Dedifferentiated amniotic fluid mesenchymal stem cell (primary cell): ENCODE measurements at regions not wholly inside any gene's neighbourhood (a gene's known extent, or its start where the extent isn't known, plus 50 kb on each side); places are given as distances from the start of the nearest gene placed in this dataset.
"Not testable (repeated sequence)": the region's sequence is repeated elsewhere in the genome, so short reads cannot be mapped to it uniquely, and the experiment has no call there.

Source experiments
- DNase-seq: peaks from one replicate; pipeline ENCODE4 v3.0.0-alpha.2; 2016; ENCODE audit errors: extremely low spot score

DNA sequence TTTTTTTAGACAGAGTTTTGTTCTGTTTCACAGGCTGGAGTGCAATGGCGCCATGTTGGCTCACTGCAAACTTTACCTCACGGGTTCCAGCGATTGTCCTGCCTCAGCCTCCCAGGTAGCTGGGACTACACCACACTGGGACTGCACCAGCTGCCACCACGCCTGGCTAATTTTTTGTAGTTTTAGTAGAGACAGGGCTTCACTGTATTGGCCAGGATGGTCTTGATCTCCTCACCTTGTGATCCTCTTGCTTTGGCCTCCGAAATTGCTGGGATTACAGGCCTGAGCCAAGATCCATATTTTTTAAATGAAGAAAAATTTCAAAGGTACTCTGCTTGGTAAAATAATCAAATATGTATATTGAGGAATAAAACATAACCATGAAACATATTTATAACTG lies 195.8 kb upstream of the TPTE start:
- not testable (repeated sequence) for DNase-seq

GRCh38 chr21:10326146-10326545 lies 195.2 kb upstream of the TPTE start:
- not testable (repeated sequence) for DNase-seq

DNA sequence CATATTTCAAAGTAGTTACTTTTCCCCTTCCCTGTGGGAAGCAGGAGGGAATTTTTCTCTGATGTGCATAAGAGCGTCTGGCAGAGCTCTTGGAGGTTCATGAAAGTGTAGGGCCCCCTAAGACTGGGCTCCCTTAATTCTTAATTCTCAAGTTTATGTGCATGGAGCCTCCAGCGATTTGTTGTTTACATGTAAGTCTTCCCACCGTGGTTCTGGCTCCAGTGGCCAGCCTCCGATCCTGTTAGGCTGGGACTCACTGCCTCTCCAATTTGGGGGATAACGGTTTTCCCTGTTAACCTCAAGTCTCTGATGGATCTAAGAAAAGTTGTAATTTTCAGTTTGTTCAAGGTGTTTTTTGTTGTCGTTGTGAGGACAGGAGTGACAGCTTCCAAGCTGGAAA lies 192.7 kb upstream of the TPTE start:
- DNase-seq, result not testable (repeated sequence)

DNA sequence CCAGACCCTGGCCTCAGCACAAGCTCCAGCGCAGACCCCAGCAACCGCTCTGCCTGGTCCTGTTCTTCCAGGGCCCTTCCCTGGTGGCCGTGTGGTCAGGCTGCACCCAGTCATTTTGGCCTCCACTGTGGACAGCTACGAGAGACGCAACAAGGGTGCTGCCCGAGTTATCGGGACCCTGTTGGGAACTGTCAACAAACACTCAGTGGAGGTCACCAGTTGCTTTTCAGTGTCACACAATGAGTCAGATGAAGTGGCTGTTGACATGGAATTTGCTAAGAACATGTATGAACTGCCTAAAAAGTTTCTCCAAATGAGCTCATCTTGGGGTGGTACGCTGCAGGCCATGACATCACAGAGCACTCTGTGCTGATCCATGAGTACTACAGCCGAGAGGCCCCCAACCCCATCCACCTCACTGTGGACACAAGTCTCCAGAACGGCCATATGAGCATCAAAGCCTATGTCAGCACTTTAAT lies 190.7 kb upstream of the TPTE start:
- DNase-seq, result not testable (repeated sequence)

DNA sequence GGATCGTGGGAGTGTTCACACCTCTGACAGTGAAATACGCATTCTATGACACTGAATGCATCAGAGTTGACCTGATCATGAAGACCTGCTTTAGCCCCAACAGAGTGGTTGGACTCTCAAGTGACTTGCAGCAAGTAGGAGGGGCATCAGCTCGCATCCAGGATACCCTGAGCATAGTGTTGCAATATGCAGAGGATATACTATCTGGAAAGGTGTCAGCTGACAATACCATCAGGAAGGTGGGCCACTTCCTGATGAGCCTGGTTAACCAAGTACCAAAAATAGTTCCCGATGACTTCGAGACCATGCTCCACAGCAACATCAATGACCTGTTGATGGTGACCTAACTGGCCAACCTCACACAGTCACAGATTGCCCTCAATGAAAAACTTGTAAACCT lies 190.2 kb upstream of the TPTE start:
- DNase-seq, result not testable (repeated sequence)

DNA sequence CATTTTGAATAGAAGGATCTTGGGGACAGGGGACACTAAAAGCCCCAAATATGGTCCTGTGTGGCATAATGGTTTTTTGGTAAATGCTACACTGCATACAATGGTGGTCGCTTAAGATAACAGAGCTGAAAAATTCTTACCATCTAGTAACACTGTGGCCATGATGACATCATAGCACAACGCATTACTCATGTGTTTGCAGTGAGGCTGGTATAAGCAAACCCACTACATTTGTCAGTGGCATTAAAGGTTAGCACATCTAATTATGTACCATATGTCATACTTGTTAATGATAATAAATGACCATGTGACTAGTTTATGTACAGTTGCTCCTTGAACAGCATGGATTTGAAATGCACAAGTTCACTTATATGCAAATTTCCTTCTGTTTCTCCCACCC lies 188.4 kb upstream of the TPTE start:
- not testable (repeated sequence) for DNase-seq

DNA sequence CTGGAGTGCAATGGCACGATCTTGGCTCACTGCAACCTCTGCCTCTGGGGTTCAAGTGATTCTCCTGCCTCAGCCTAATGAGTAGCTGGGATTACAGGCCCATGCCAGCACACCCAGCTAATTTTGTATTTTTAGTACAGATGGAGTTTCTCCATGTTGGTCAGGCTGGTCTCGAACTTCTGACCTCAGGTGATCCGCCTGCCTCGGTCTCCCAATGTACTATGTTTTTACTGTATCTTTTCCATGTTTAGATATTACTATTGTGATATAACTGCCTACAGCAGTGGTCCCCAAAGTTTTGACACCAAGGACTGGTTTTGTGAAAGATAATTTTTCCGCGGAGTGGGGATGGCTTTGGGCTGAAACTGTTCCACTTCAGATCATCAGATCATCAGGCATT lies 187.0 kb upstream of the TPTE start:
- not testable (repeated sequence) for DNase-seq

GRCh38 chr21:10342261-10342956 lies 179.0 kb upstream of the TPTE start:
- DNase-seq, result not testable (repeated sequence)

DNA sequence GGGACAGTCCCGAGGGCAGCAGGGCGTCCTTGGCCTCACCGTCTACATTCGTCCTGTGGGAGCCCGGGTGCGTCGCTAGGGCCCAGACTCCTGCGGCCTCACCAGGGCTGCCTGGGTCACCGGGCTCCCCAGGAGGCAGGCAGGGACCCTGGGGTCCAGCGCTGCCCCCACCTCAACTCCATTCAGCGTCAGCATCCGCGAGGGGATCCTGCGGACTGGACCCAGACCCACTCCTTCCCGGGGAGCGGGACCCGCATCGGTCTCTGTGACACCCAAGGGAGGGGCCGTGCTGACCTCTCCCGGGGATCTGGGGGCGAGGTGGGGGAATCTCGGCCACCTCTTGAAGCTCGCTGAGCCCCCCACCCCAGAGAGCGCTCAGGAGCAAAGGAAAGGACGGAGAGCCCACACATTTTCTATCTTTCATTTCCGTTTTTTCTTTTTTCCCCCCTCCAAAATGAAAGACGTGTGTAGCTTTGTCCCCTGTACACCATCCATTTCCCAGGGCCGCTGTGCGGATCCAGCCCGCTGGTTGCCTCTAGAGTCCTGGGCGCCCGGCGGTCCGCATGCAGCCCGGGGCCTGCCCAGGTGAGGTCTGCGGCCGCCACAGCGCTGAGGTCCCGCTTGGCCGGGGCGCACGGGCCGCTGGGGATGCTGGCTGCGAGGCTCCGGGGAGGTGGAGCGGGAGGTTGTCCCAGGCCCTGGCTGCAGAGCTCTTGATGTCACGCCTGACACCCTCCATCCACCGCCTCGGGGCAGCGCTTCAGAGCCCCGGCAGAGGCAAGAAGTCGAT lies 178.0 kb upstream of the TPTE start:
- DNase-seq, result not testable (repeated sequence)

GRCh38 chr21:10344266-10344665 lies 177.1 kb upstream of the TPTE start:
- not testable (repeated sequence) for DNase-seq

GRCh38 chr21:10345178-10345612 lies 176.2 kb upstream of the TPTE start:
- DNase-seq, result not testable (repeated sequence)

GRCh38 chr21:10346249-10346648 lies 175.1 kb upstream of the TPTE start:
- not testable (repeated sequence) for DNase-seq

DNA sequence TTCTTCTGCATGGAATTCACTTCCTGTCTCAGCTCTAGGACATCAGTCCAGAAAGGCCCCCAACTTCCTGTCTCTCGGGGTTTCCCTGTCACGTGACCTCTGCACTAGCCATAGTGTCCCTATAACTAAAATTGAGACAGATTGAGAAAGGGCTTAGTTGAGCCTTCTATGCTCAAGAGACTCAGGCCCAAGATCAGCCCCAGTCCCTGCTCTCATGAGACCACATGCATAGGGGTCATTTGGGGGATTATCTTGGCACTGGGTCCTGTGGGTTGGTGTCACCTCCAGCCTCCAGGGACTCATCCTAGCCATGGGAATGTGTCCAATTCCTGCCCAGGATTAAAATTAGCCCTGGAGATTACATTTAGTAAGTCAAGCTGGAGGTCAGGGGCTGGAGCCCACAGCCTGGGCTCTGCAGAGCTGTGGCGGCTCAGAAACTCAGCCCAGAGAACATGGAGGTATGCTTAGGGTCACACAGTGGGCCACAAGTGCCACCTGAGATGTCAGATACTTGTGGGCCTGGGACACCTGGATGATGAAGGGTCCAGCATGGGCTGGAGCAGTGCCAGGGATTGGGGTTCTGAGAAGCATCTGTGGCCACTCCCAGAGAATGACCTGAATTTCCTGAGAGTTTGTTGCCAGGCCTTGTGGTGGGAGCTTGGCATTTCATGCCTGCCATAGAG lies 174.3 kb upstream of the TPTE start:
- DNase-seq, result not testable (repeated sequence)

GRCh38 chr21:10347675-10348074 lies 173.7 kb upstream of the TPTE start:
- DNase-seq, result not testable (repeated sequence)

DNA sequence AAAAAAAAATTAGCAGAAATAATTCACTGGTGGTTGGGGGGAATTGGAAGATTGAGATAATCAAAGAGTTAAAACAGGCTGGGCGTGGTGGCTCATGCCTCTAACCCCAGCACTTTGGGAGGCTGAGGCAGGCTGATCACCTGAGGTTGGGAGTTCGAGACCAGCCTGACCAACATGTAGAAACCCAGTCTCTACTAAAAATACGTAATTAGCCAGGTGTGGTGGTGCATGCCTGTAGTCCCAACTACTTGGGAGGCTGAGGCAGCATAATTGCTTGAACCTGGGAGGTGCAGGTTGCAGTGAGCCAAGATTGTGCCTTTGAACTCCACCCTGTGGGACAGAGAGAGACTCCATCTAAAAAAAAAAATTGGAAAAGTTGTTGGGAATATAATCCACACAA lies 173.2 kb upstream of the TPTE start:
- not testable (repeated sequence) for DNase-seq

DNA sequence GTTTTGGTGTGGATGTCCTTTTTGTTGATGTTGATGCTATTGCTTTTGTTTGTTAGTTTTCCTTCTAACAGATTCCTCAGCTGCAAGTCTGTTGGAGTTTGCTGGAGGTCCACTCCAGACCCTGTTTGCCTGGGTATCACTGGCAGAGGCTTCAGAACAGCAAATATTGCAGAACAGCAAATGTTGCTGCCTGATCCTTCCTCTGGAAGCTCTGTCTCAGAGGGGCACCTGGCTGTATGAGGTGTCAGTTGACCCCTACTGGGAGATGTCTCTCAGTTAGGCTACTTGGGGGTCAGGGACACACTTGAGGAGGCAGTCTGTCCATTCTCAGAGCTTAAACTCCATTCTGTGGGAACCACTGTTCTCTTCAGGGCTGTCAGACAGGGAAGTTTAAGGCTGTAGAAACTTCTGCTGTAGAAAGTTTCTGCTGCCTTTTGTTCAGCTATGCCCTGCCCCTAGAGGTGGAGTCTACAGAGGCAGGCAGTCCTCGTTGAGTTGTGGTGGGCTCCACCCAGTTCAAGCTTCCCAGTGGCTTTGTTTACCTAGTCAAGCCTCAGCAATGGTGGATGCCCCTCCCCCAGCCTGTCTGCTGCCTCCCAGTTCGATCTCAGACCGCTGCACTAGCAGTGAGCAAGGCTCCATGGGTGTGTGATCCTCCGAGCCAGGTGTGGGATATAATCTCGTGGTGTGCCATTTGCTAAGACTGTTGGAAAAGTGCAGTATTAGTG lies 166.4 kb upstream of the TPTE start:
- not testable (repeated sequence) for DNase-seq

DNA sequence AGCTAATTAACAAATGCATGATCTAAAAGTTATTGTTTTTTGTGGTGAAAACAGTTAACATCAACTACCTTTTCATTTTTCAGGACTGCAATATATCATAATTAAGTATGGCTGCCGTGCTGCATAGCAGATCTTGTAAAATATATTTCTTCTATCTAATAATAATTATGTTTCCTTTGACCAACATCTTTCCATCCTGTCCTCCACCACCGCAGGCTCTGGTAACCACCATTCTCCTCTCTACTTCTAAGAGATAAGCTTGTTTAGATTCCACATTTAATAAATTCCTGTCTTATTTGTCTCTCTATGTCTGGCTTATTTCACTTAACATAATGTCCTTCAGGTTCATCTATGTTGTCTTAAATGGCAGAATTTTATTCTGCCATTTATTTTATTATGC lies 162.3 kb upstream of the TPTE start:
- DNase-seq, result not testable (repeated sequence)

DNA sequence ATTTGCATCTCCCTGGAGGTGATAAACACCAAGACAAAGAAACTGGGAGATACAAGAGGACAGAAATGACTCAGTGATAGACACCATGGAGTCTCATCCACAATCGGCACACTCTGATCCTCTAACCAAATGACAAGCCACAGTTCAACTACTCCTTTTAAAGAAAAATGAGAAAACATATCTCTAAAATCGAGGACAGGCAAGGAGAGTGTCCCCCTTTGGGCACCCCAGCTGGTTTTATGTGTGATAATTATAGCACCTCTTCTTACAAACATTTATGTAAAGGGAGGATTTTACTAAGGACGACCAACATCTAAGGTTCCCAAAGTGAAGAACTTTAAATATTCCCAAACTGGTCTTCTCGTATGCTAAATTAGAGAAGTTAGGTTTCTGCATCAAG lies 161.5 kb upstream of the TPTE start:
- DNase-seq, result not testable (repeated sequence)

- not testable (repeated sequence) for DNase-seq
Observed at GRCh38 chr21:10361214-10361736, 160.1 kb upstream of the TPTE start.

DNA sequence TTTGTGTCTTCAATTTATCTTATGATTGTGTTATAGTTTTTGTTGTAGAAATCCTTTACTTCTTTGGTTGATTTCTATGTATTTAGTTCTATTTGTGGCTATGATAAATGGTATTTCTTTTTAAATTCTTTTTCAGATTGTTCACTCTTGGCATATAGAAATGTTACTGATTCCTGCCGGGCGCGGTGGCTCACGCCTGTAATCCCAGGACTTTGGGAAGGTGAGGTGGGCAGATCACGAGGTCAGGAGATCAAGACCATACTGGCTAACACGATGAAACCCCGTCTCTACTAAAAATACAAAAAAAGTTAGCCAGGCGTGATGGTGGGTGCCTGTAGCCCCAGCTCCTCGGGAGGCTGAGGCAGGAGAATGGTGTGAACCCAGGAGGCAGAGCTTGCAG lies 158.6 kb upstream of the TPTE start:
- not testable (repeated sequence) for DNase-seq

GRCh38 chr21:10363321-10363720 lies 158.1 kb upstream of the TPTE start:
- DNase-seq, result peak; percentile 18
